Stimulated activated CD8-positive, alpha-beta memory T cell treated with anti-CD3 and anti-CD28 coated beads, Interleukin-7, amount 100 ng/mL, for 24 hours (primary cell): ENCODE measurements at regions not wholly inside any gene's neighbourhood (a gene's known extent, or its start where the extent isn't known, plus 50 kb on each side); places are given as distances from the start of the nearest gene placed in this dataset.

Experiments used
- DNase-seq: peaks from one replicate; pipeline ENCODE4 v3.0.0-alpha.2; 2020; ENCODE audit warnings: low read depth

GRCh38 chr13:31441800-31442510, 242.2 kb downstream of the B3GLCT start:
- DNase-seq, result no peak

- DNase-seq, result no peak
Measured at GRCh38 chr13:31442571-31442970, 242.8 kb downstream of the B3GLCT start.

- DNase-seq, result no peak
Measured at GRCh38 chr13:31444266-31444856, 244.6 kb downstream of the B3GLCT start.

- no peak for DNase-seq
Measured at GRCh38 chr13:31452525-31452924, 252.8 kb downstream of the B3GLCT start.

- DNase-seq, result no peak
Measured at GRCh38 chr13:31455581-31455980, 255.8 kb downstream of the B3GLCT start.

- no peak for DNase-seq
Measured at GRCh38 chr13:31456056-31456455, 256.3 kb downstream of the B3GLCT start.

GRCh38 chr13:31460061-31460460, 260.3 kb downstream of the B3GLCT start:
- no peak for DNase-seq

- DNase-seq, result no peak
Measured at GRCh38 chr13:31461923-31462322, 262.1 kb downstream of the B3GLCT start.

GRCh38 chr13:31462766-31463165, 263.0 kb downstream of the B3GLCT start:
- no peak for DNase-seq

- no peak for DNase-seq
Measured at GRCh38 chr13:31468114-31468902, 268.5 kb downstream of the B3GLCT start.

GRCh38 chr13:31469377-31469776, 269.6 kb downstream of the B3GLCT start:
- DNase-seq, result no peak

GRCh38 chr13:31476266-31476665, 263.1 kb upstream of the RXFP2 start:
- DNase-seq, result no peak

- no peak for DNase-seq
Measured at GRCh38 chr13:31476753-31477152, 262.6 kb upstream of the RXFP2 start.

GRCh38 chr13:31477961-31478360, 261.4 kb upstream of the RXFP2 start:
- DNase-seq, result no peak

- no peak for DNase-seq
Measured at GRCh38 chr13:31485183-31485582, 254.1 kb upstream of the RXFP2 start.

GRCh38 chr13:31485651-31486051, 253.7 kb upstream of the RXFP2 start:
- no peak for DNase-seq

GRCh38 chr13:31495336-31495735, 244.0 kb upstream of the RXFP2 start:
- no peak for DNase-seq

GRCh38 chr13:31499274-31499673, 240.1 kb upstream of the RXFP2 start:
- DNase-seq, result no peak

- DNase-seq, result no peak
Measured at GRCh38 chr13:31503626-31504025, 235.7 kb upstream of the RXFP2 start.

GRCh38 chr13:31504918-31505317, 234.4 kb upstream of the RXFP2 start:
- DNase-seq, result no peak

GRCh38 chr13:31512331-31512730, 227.0 kb upstream of the RXFP2 start:
- no peak for DNase-seq

- no peak for DNase-seq
Measured at GRCh38 chr13:31514932-31515331, 224.4 kb upstream of the RXFP2 start.

GRCh38 chr13:31515427-31515826, 223.9 kb upstream of the RXFP2 start:
- no peak for DNase-seq
